Cardiac fibroblast (primary cell): ENCODE measurements at regions not wholly inside any gene's neighbourhood (a gene's known extent, or its start where the extent isn't known, plus 50 kb on each side); places are given as distances from the start of the nearest gene placed in this dataset.

Experiments used
- DNase-seq, 2 donors: peaks; one replicate each; pipeline versions ENCODE4 v3.0.0 to v3.0.0-alpha.2; 2010; ENCODE audit warnings: low read depth in 2 of 2
- H3K4me3 ChIP-seq, 2 donors: replicated peaks in 1 of 2; 1 replicate in 1 of 2; 2 replicates in 1 of 2; pipeline ENCODE4 v1.5.1; 2011; ENCODE audit warnings: low read depth in 2 of 2, low read length in 2 of 2, mild to moderate bottlenecking in 2 of 2, moderate library complexity in 1 of 2
- CTCF ChIP-seq: IDR thresholded peaks from one replicate; pipeline ENCODE4 v1.5.1; 2011; ENCODE audit warnings: low read depth, mild to moderate bottlenecking, low read length, inconsistent platforms

GRCh38 chr9:80792726-80793125 is 896.6 kb downstream of the TLE1 start:
- DNase-seq = no peak
- H3K4me3 ChIP-seq = no peak overlapping the region
- no peak for TF ChIP-seq CTCF

GRCh38 chr9:80791836-80792235 is 897.5 kb downstream of the TLE1 start:
- H3K4me3 ChIP-seq = no peak overlapping the region
- TF ChIP-seq CTCF = no peak
- DNase-seq = no peak

- TF ChIP-seq CTCF = no peak
These were observed 898.6 kb downstream of the TLE1 start for GRCh38 chr9:80790764-80791163.

GRCh38 chr9:80789831-80790230 is 899.5 kb downstream of the TLE1 start:
- TF ChIP-seq CTCF = no peak
- no peak overlapping the region for H3K4me3 ChIP-seq
- DNase-seq = no peak

More at GRCh38 chr9:80790764-80791163, 898.6 kb downstream of the TLE1 start:
- no peak overlapping the region for H3K4me3 ChIP-seq
- no peak for DNase-seq

- DNase-seq = no peak
- H3K4me3 ChIP-seq = no peak overlapping the region
- TF ChIP-seq CTCF = no peak
These were observed 901.7 kb downstream of the TLE1 start for GRCh38 chr9:80787636-80788035.

GRCh38 chr9:80784647-80785046 is 904.7 kb downstream of the TLE1 start:
- no peak overlapping the region for H3K4me3 ChIP-seq
- peak in 1 of 2 donors; percentile 23 for DNase-seq
- no peak for TF ChIP-seq CTCF

GRCh38 chr9:80775971-80776370 is 913.4 kb downstream of the TLE1 start:
- no peak overlapping the region for H3K4me3 ChIP-seq
- DNase-seq = no peak
- TF ChIP-seq CTCF = no peak
